H1 (cell line): ENCODE measurements at regions not wholly inside any gene's neighbourhood (a gene's known extent, or its start where the extent isn't known, plus 50 kb on each side); places are given as distances from the start of the nearest gene placed in this dataset.

Experiments used
- CTCF ChIP-seq, 3 experiments: IDR thresholded peaks; 1 replicate in 2 of 3; 2 replicates in 1 of 3; pipeline versions ENCODE4 v1.5.1 to v1.6.1; 2011; ENCODE audit warnings: low read length in 3 of 3, mild to moderate bottlenecking in 3 of 3, inconsistent platforms in 2 of 3, low read depth in 1 of 3, moderate library complexity in 1 of 3; ENCODE audit not compliant: insufficient read depth in 1 of 3; ENCODE audit errors: control extremely low read depth in 1 of 3
- RBBP5 ChIP-seq: IDR thresholded peaks from 2 replicates; pipeline ENCODE4 v1.7.1; 2012; ENCODE audit warnings: low read depth, mild to moderate bottlenecking, inconsistent platforms, low read length, moderate library complexity, borderline replicate concordance

- TF ChIP-seq RBBP5, result no peak
- TF ChIP-seq CTCF (IDR thresholded peaks at IDR 0.05; ENCODE audit: control extremely low read depth in 1 of 3, insufficient read depth in 1 of 3, low read depth in 1 of 3, low read length in 3 of 3), result no peak
Observed at GRCh38 chr6:23011615-23012014, 442.2 kb downstream of the HDGFL1 start.
